OCI-LY1 (cell line): ENCODE measurements at regions not wholly inside any gene's neighbourhood (a gene's known extent, or its start where the extent isn't known, plus 50 kb on each side); places are given as distances from the start of the nearest gene placed in this dataset.

Experiments
- EZH2 ChIP-seq: fragments of 200-600 bp; sonication (generic), shearing (Covaris generic); IDR thresholded peaks from 2 replicates; pipeline ENCODE4 v1.8.0; 2017; ENCODE audit warnings: borderline replicate concordance, mixed run types, mild to moderate bottlenecking, antibody characterized with exemption, low read length, moderate library complexity, mixed read lengths
- TF ChIP-seq, protein P1 (sequence below): fragments of 200-600 bp; sonication (generic), shearing (Covaris generic); IDR thresholded peaks from 2 replicates; pipeline ENCODE4 v1.5.1; 2017; ENCODE audit warnings: mild to moderate bottlenecking, antibody characterized with exemption, low read length, moderate library complexity, mixed read lengths

DNA sequence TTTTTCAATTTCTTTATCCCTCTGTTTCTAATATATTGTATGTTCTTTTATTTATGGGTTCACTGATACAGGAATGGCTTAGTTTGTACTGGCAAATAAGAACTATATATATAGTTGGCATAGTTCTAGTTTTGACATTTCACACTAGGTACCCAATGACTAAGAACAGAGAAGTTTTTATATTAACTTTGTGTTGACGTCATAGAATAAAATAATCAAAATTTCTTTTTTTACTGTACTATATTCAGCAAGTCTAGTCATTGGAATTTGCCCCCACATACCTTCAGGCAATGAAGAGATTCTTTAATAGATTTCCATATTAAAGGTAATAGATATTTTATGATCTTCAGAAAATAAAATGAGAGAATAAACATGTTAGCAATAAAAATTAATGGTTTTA lies 713.2 kb downstream of the NOVA1 start:
- TF ChIP-seq, protein P1, sequence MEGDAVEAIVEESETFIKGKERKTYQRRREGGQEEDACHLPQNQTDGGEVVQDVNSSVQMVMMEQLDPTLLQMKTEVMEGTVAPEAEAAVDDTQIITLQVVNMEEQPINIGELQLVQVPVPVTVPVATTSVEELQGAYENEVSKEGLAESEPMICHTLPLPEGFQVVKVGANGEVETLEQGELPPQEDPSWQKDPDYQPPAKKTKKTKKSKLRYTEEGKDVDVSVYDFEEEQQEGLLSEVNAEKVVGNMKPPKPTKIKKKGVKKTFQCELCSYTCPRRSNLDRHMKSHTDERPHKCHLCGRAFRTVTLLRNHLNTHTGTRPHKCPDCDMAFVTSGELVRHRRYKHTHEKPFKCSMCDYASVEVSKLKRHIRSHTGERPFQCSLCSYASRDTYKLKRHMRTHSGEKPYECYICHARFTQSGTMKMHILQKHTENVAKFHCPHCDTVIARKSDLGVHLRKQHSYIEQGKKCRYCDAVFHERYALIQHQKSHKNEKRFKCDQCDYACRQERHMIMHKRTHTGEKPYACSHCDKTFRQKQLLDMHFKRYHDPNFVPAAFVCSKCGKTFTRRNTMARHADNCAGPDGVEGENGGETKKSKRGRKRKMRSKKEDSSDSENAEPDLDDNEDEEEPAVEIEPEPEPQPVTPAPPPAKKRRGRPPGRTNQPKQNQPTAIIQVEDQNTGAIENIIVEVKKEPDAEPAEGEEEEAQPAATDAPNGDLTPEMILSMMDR: no peak
- TF ChIP-seq EZH2: no peak
